ENCODE measurements at regions not wholly inside any gene's neighbourhood (a gene's known extent, or its start where the extent isn't known, plus 50 kb on each side); places are given as distances from the start of the nearest gene placed in this dataset.

DNA sequence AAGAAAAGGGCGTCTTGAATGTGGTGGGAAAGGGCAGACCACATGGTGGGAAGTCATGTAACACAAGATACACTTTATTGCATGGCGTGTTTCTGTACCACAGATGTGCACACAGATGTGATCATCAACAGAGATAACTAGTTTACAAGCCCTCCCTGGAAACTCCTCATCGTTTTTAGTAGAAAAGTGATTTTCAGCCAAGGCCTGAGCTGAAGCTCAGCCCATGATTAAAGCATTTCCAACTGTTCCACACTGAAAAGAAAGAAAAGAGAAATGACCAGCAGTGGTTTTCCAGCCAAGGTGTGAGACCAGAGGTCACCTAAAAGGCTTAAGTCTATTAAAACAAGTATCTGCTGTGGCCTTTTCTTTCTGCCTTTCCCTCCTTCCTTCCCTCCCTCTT lies 463.9 kb upstream of the JAG1 start:
- no peak overlapping the region for H3K4me3 ChIP-seq (ENCODE audit: low read depth, low read length)
- TF ChIP-seq, protein P1, sequence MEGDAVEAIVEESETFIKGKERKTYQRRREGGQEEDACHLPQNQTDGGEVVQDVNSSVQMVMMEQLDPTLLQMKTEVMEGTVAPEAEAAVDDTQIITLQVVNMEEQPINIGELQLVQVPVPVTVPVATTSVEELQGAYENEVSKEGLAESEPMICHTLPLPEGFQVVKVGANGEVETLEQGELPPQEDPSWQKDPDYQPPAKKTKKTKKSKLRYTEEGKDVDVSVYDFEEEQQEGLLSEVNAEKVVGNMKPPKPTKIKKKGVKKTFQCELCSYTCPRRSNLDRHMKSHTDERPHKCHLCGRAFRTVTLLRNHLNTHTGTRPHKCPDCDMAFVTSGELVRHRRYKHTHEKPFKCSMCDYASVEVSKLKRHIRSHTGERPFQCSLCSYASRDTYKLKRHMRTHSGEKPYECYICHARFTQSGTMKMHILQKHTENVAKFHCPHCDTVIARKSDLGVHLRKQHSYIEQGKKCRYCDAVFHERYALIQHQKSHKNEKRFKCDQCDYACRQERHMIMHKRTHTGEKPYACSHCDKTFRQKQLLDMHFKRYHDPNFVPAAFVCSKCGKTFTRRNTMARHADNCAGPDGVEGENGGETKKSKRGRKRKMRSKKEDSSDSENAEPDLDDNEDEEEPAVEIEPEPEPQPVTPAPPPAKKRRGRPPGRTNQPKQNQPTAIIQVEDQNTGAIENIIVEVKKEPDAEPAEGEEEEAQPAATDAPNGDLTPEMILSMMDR (IDR thresholded peaks at IDR 0.05; ENCODE audit: control insufficient read depth, extremely low read depth, insufficient read depth) = no peak
- no peak for DNase-seq (ENCODE audit: low read depth)

- DNase-seq (ENCODE audit: low read depth) = no peak
- H3K4me3 ChIP-seq (ENCODE audit: low read depth, low read length) = no peak overlapping the region
- TF ChIP-seq, protein P1 (IDR thresholded peaks at IDR 0.05; ENCODE audit: control insufficient read depth, extremely low read depth, insufficient read depth) = no peak
Observed at GRCh38 chr20:11140359-11140758, 466.6 kb upstream of the JAG1 start.

GRCh38 chr20:11143481-11143880 lies 469.7 kb upstream of the JAG1 start:
- H3K4me3 ChIP-seq (ENCODE audit: low read depth, low read length) = no peak overlapping the region
- DNase-seq (ENCODE audit: low read depth) = no peak
- TF ChIP-seq, protein P1 (IDR thresholded peaks at IDR 0.05; ENCODE audit: control insufficient read depth, extremely low read depth, insufficient read depth) = no peak

- no peak for DNase-seq (ENCODE audit: low read depth)
- H3K4me3 ChIP-seq (ENCODE audit: low read depth, low read length) = no peak overlapping the region
- TF ChIP-seq, protein P1 (IDR thresholded peaks at IDR 0.05; ENCODE audit: control insufficient read depth, extremely low read depth, insufficient read depth) = no peak
Observed at GRCh38 chr20:11144114-11144950, 470.5 kb upstream of the JAG1 start.

DNA sequence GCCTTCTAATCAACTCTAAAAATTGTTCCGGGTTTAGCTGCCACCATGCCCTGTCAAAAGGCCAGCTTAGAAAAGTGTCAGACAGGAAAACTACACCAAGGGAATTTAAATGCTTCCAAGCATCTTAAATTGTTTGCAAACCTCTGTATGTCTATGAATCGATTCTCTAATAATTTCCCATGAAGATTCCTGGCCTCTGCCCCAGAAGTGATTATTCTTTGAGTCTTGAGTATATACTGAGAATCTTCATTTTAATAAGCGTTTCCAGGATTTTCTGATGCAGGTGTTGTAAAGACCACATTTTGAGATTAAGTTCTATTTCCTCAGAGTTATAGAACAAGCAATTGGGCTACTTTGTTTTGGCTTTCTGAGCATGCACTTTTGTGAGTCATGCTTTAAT lies 471.8 kb upstream of the JAG1 start:
- DNase-seq (ENCODE audit: low read depth) = no peak
- TF ChIP-seq, protein P1 (IDR thresholded peaks at IDR 0.05; ENCODE audit: control insufficient read depth, extremely low read depth, insufficient read depth) = no peak
- H3K4me3 ChIP-seq (ENCODE audit: low read depth, low read length) = no peak overlapping the region

GRCh38 chr20:11153819-11154218 lies 480.0 kb upstream of the JAG1 start:
- TF ChIP-seq, protein P1 (IDR thresholded peaks at IDR 0.05; ENCODE audit: control insufficient read depth, extremely low read depth, insufficient read depth) = no peak
- no peak overlapping the region for H3K4me3 ChIP-seq (ENCODE audit: low read depth, low read length)
- DNase-seq (ENCODE audit: low read depth) = no peak

Data from LNCaP clone FGC (cell line).